HepG2 (cell line): ENCODE measurements at regions not wholly inside any gene's neighbourhood (a gene's known extent, or its start where the extent isn't known, plus 50 kb on each side); places are given as distances from the start of the nearest gene placed in this dataset.

Source experiments
- ATAC-seq: fragments of 200-7000 bp; cut with Tn5 transposase; 3 replicates; pipeline ENCODE4 v1.9.1; 2020; ENCODE audit warnings: mild to moderate bottlenecking, moderate library complexity
- BruUV-seq: library from RNA; stranded (reverse); fragments of 400-500 nt; replicated peaks from 2 replicates; lab custom pipeline; 2021; lab: Mats Ljungman, UMichigan
- CTCF ChIA-PET: fragments of 300-600 bp; formaldehyde crosslinking; extraction: SDS; loops from one replicate; lab custom pipeline; 2021; ENCODE audit warnings: low total read pairs, inconsistent platforms, low intra/inter-chr PET ratio; lab: Yijun Ruan, JAX
- POLR2A ChIA-PET: fragments of 350-600 bp; sonication (Branson Sonifier 250); formaldehyde crosslinking; loops from one replicate; lab custom pipeline; 2020; ENCODE audit warnings: antibody characterized with exemption, inconsistent platforms; lab: Yijun Ruan, JAX
- DNase-seq: peaks from one replicate; pipeline ENCODE4 v3.0.0-alpha.2; 2015; ENCODE audit warnings: low spot score
- FAIRE-seq: peaks from 3 replicates; lab custom pipeline; 2011; peaks lifted over from hg19 to GRCh38; lab: Jason Lieb, UNC
- H2AFZ ChIP-seq: one replicate; pipeline ENCODE4 v1.6.1; 2011; ENCODE audit warnings: low read length, inconsistent platforms
- H3K27ac ChIP-seq: fragments of 300-600 bp; 3 replicates; pipeline ENCODE4 v1.8.0; 2011; ENCODE audit warnings: mixed run types, mild to moderate bottlenecking, mixed read lengths, low read length, inconsistent platforms; ENCODE audit not compliant: insufficient read depth; ENCODE audit errors: extremely low read length
- H3K27me3 ChIP-seq, 2 experiments: fragments of 200-600 bp in 1 of 2; 2 replicates in 1 of 2; 3 replicates in 1 of 2; pipeline versions ENCODE4 v1.6.0 to v1.8.0; 2011; ENCODE audit warnings: low read length in 2 of 2, mild to moderate bottlenecking in 2 of 2, moderate library complexity in 2 of 2, inconsistent platforms in 1 of 2; ENCODE audit not compliant: insufficient read depth in 2 of 2, control insufficient read depth in 1 of 2
- H3K36me3 ChIP-seq, 2 experiments: fragments of 200-600 bp in 1 of 2; replicated peaks in 1 of 2; 2 replicates in 1 of 2; 3 replicates in 1 of 2; pipeline versions ENCODE4 v1.5.1 to v1.8.0; 2011; ENCODE audit warnings: low read length in 2 of 2, inconsistent platforms in 1 of 2; ENCODE audit not compliant: insufficient read depth in 2 of 2, control insufficient read depth in 1 of 2
- H3K4me1 ChIP-seq: 2 replicates; pipeline ENCODE4 v1.5.1; 2012; ENCODE audit warnings: low read length, inconsistent platforms; ENCODE audit not compliant: insufficient read depth
- H3K4me2 ChIP-seq: 2 replicates; pipeline ENCODE4 v1.6.0; 2011; ENCODE audit warnings: low read depth, low read length, inconsistent platforms
- H3K4me3 ChIP-seq, 3 experiments: fragments of 200-600 bp in 1 of 3; sonication (generic), shearing (Covaris generic) in 1 of 3; replicated peaks in 1 of 3; 2 replicates each; pipeline ENCODE4 v1.5.1; 2011 to 2016; ENCODE audit warnings: low read length in 3 of 3, inconsistent platforms in 2 of 3, low read depth in 2 of 3, mild to moderate bottlenecking in 2 of 3, control low read depth in 1 of 3, mixed read lengths in 1 of 3; ENCODE audit not compliant: insufficient read depth in 1 of 3
- H3K79me2 ChIP-seq: one replicate; pipeline ENCODE4 v1.6.1; 2011; ENCODE audit warnings: low read length, inconsistent platforms; ENCODE audit not compliant: insufficient read depth
- H3K9ac ChIP-seq: 2 replicates; pipeline ENCODE4 v1.6.0; 2011; ENCODE audit warnings: mild to moderate bottlenecking, low read depth, low read length, inconsistent platforms; ENCODE audit not compliant: insufficient read depth
- H3K9me3 ChIP-seq: 2 replicates; pipeline ENCODE4 v1.5.1; 2012; ENCODE audit warnings: mild to moderate bottlenecking, low read length
- H4K20me1 ChIP-seq: 2 replicates; pipeline ENCODE4 v1.6.0; 2011; ENCODE audit warnings: inconsistent platforms, mild to moderate bottlenecking, low read length, moderate library complexity; ENCODE audit not compliant: insufficient read depth
- ERF ChIP-seq: IDR thresholded peaks from 2 replicates; pipeline ENCODE4 v1.6.1; 2018; ENCODE audit warnings: missing biosample characterization, missing genetic modification reagents
- ZIK1 ChIP-seq: sonication (generic); formaldehyde crosslinking; IDR thresholded peaks from 2 replicates; pipeline ENCODE4 v1.5.0; 2020; ENCODE audit warnings: mild to moderate bottlenecking, low read depth, missing genetic modification reagents, borderline replicate concordance
- ZNF292 ChIP-seq: sonication (generic); formaldehyde crosslinking; IDR thresholded peaks from 2 replicates; pipeline ENCODE4 v1.8.1; 2022; ENCODE audit warnings: mild to moderate bottlenecking, low read depth, missing genetic modification reagents, borderline replicate concordance
- WGBS: methylation state at CpG from one replicate; pipeline ENCODE4 v1.1.6; 2017; ENCODE audit warnings: low lambda C conversion rate; 5-methylcytosine and 5-hydroxymethylcytosine counted together
- in situ Hi-C: cut with HindIII; loops from 2 replicates; pipeline ENCODE4 v1.10.0; 2017; ENCODE audit warnings: low pct_unique_long_range_greater_than_20kb; ENCODE audit not compliant: extremely low pct_ligation_motif_present
- intact Hi-C: fragments of 100-400 bp; cut with micrococcal nuclease; formaldehyde crosslinking; loops from one replicate; pipeline ENCODE4 v1.10.0; 2022; ENCODE audit not compliant: unreplicated experiment
- TF ChIP-seq, protein P1 (sequence below): sonication (generic); formaldehyde crosslinking; IDR thresholded peaks from 2 replicates; pipeline ENCODE4 v1.4.0; 2020; ENCODE audit warnings: missing genetic modification reagents
- TF ChIP-seq, protein P2 (sequence below), 2 experiments: sonication (generic) in 1 of 2; formaldehyde crosslinking in 1 of 2; IDR thresholded peaks; 2 replicates each; pipeline versions ENCODE4 v1.4.0 to v1.6.1; 2018 to 2020; ENCODE audit warnings: missing genetic modification reagents in 2 of 2, borderline replicate concordance in 1 of 2, low read depth in 1 of 2, mild to moderate bottlenecking in 1 of 2, missing biosample characterization in 1 of 2
- TF ChIP-seq, protein P3 (sequence below): IDR thresholded peaks from 2 replicates; pipeline ENCODE4 v1.6.1; 2016; ENCODE audit warnings: low read depth, missing genetic modification reagents, missing compliant biosample characterization
- TF ChIP-seq, protein P4 (sequence below): sonication (generic); formaldehyde crosslinking; IDR thresholded peaks from 2 replicates; pipeline ENCODE4 v1.9.0; 2021; ENCODE audit warnings: missing genetic modification reagents, borderline replicate concordance

DNA sequence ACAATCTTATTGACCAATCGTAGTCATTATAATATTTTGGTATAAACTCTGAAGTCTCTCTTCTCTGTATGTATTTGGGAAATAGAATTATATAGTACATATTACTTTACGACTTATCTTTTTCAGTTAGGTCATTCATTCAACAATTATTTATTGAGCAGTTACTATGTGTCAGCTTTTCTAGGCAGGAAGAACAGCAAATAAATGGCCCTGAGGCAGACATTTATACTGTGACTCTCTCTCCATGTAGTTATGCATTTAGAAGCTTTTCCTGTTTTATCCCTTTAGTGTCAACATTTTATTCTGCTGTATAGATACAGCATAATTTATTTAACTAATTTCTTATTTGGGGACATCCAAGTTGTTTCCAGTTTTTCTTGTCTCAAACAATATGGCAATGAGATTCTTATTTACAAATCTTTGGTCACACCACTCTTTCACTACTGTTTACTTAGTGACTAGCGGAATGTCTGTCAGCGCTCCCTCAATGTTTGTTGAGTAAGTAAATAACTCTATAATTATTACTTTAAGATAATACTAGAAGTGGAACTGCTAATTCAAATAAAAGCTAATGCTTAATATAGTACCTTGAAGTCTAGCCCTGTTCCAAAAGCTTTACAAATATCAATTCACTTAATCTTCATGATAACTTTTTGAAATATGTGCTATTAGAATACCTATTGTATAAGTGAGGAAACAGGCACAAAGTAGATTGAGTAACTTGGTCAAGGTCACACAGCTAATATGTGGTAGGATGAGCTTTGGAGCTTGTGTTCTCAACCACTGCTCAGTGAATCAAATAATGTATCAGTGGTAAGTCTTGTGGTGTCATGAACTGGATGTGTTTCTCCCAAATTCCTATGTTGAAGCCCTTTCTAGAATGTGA, 465.6 kb downstream of the SIPA1L2 start (continued):
- TF ChIP-seq, protein P1, sequence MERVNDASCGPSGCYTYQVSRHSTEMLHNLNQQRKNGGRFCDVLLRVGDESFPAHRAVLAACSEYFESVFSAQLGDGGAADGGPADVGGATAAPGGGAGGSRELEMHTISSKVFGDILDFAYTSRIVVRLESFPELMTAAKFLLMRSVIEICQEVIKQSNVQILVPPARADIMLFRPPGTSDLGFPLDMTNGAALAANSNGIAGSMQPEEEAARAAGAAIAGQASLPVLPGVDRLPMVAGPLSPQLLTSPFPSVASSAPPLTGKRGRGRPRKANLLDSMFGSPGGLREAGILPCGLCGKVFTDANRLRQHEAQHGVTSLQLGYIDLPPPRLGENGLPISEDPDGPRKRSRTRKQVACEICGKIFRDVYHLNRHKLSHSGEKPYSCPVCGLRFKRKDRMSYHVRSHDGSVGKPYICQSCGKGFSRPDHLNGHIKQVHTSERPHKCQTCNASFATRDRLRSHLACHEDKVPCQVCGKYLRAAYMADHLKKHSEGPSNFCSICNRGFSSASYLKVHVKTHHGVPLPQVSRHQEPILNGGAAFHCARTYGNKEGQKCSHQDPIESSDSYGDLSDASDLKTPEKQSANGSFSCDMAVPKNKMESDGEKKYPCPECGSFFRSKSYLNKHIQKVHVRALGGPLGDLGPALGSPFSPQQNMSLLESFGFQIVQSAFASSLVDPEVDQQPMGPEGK, result no peak
- TF ChIP-seq, protein P2, sequence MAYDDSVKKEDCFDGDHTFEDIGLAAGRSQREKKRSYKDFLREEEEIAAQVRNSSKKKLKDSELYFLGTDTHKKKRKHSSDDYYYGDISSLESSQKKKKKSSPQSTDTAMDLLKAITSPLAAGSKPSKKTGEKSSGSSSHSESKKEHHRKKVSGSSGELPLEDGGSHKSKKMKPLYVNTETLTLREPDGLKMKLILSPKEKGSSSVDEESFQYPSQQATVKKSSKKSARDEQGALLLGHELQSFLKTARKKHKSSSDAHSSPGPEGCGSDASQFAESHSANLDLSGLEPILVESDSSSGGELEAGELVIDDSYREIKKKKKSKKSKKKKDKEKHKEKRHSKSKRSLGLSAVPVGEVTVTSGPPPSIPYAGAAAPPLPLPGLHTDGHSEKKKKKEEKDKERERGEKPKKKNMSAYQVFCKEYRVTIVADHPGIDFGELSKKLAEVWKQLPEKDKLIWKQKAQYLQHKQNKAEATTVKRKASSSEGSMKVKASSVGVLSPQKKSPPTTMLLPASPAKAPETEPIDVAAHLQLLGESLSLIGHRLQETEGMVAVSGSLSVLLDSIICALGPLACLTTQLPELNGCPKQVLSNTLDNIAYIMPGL (CRISPR knock-in tag; IDR thresholded peaks at IDR 0.05; ENCODE audit: borderline replicate concordance in 1 of 2, low read depth in 1 of 2), result 0 out of 4 replicates have a peak, but pooled peaks of 1 of the 2 experiments have one; percentile 30
- TF ChIP-seq, all 625 proteins: peak for 29

DNA sequence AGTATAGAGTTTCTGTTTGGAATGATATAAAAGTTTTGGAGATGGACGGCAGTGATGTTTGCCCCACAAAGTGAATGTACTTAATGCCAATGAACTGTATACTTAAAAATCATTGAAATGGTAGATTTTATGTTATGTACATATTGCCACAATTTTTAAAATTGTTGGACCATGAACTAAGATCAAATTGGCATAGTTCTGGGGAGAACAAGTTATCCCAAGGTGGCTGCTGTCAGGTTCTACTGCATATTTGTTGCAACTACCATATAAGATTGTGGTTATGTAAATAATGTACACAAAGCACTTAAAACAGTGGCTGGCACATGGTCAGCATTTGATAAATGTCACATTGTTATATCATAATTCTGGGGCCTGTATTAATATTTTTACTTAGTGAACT, 466.4 kb downstream of the SIPA1L2 start:
- no peak overlapping the region for H3K9ac ChIP-seq
- ATAC-seq (no peak), FAIRE-seq (no peak), DNase-seq (no peak)
- peaks cover 0 to 3% of the 10 kb centered on the region in 2 experiments; a peak in 3 of 5 replicates for H3K27me3 ChIP-seq
- no peak overlapping the region for H2AFZ ChIP-seq
- 37% methylated on average over 1 of the region's 1 CpG for WGBS
- H3K4me2 ChIP-seq, result no peak overlapping the region
- in situ Hi-C loops, result no loop called here
- intact Hi-C loops, result no loop called here
- no peaks in the 10 kb centered on the region for H3K79me2 ChIP-seq
- POLR2A ChIA-PET, result no interaction called here
- CTCF ChIA-PET, result no interaction called here
- no TSS peak for BruUV-seq
- no peaks in the 10 kb centered on the region for H3K36me3 ChIP-seq
- no peaks in the 10 kb centered on the region for H3K9me3 ChIP-seq
- H3K27ac ChIP-seq, result no peak overlapping the region
- no peak overlapping the region for H3K4me3 ChIP-seq
- no peaks in the 10 kb centered on the region for H4K20me1 ChIP-seq
- peaks cover 15% of the 10 kb centered on the region for H3K4me1 ChIP-seq
- TF ChIP-seq, protein P3, sequence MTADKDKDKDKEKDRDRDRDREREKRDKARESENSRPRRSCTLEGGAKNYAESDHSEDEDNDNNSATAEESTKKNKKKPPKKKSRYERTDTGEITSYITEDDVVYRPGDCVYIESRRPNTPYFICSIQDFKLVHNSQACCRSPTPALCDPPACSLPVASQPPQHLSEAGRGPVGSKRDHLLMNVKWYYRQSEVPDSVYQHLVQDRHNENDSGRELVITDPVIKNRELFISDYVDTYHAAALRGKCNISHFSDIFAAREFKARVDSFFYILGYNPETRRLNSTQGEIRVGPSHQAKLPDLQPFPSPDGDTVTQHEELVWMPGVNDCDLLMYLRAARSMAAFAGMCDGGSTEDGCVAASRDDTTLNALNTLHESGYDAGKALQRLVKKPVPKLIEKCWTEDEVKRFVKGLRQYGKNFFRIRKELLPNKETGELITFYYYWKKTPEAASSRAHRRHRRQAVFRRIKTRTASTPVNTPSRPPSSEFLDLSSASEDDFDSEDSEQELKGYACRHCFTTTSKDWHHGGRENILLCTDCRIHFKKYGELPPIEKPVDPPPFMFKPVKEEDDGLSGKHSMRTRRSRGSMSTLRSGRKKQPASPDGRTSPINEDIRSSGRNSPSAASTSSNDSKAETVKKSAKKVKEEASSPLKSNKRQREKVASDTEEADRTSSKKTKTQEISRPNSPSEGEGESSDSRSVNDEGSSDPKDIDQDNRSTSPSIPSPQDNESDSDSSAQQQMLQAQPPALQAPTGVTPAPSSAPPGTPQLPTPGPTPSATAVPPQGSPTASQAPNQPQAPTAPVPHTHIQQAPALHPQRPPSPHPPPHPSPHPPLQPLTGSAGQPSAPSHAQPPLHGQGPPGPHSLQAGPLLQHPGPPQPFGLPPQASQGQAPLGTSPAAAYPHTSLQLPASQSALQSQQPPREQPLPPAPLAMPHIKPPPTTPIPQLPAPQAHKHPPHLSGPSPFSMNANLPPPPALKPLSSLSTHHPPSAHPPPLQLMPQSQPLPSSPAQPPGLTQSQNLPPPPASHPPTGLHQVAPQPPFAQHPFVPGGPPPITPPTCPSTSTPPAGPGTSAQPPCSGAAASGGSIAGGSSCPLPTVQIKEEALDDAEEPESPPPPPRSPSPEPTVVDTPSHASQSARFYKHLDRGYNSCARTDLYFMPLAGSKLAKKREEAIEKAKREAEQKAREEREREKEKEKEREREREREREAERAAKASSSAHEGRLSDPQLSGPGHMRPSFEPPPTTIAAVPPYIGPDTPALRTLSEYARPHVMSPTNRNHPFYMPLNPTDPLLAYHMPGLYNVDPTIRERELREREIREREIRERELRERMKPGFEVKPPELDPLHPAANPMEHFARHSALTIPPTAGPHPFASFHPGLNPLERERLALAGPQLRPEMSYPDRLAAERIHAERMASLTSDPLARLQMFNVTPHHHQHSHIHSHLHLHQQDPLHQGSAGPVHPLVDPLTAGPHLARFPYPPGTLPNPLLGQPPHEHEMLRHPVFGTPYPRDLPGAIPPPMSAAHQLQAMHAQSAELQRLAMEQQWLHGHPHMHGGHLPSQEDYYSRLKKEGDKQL, result no peak
- TF ChIP-seq ERF (CRISPR knock-in tag) (no peak), ZIK1 (CRISPR knock-in tag) (no peak), ZNF292 (CRISPR knock-in tag) (no peak)
- TF ChIP-seq, protein P4, sequence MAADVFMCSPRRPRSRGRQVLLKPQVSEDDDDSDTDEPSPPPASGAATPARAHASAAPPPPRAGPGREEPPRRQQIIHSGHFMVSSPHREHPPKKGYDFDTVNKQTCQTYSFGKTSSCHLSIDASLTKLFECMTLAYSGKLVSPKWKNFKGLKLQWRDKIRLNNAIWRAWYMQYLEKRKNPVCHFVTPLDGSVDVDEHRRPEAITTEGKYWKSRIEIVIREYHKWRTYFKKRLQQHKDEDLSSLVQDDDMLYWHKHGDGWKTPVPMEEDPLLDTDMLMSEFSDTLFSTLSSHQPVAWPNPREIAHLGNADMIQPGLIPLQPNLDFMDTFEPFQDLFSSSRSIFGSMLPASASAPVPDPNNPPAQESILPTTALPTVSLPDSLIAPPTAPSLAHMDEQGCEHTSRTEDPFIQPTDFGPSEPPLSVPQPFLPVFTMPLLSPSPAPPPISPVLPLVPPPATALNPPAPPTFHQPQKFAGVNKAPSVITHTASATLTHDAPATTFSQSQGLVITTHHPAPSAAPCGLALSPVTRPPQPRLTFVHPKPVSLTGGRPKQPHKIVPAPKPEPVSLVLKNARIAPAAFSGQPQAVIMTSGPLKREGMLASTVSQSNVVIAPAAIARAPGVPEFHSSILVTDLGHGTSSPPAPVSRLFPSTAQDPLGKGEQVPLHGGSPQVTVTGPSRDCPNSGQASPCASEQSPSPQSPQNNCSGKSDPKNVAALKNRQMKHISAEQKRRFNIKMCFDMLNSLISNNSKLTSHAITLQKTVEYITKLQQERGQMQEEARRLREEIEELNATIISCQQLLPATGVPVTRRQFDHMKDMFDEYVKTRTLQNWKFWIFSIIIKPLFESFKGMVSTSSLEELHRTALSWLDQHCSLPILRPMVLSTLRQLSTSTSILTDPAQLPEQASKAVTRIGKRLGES, result no peak
